HepG2 (cell line): ENCODE measurements at regions not wholly inside any gene's neighbourhood (a gene's known extent, or its start where the extent isn't known, plus 50 kb on each side); places are given as distances from the start of the nearest gene placed in this dataset.

ENCODE experiments used
- ATAC-seq: fragments of 200-7000 bp; cut with Tn5 transposase; 3 replicates; pipeline ENCODE4 v1.9.1; 2020; ENCODE audit warnings: mild to moderate bottlenecking, moderate library complexity
- BruUV-seq: library from RNA; stranded (reverse); fragments of 400-500 nt; replicated peaks from 2 replicates; lab custom pipeline; 2021; lab: Mats Ljungman, UMichigan
- CTCF ChIA-PET: fragments of 300-600 bp; formaldehyde crosslinking; extraction: SDS; loops from one replicate; lab custom pipeline; 2021; ENCODE audit warnings: low total read pairs, inconsistent platforms, low intra/inter-chr PET ratio; lab: Yijun Ruan, JAX
- POLR2A ChIA-PET: fragments of 350-600 bp; sonication (Branson Sonifier 250); formaldehyde crosslinking; loops from one replicate; lab custom pipeline; 2020; ENCODE audit warnings: antibody characterized with exemption, inconsistent platforms; lab: Yijun Ruan, JAX
- DNase-seq: peaks from one replicate; pipeline ENCODE4 v3.0.0-alpha.2; 2015; ENCODE audit warnings: low spot score
- FAIRE-seq: peaks from 3 replicates; lab custom pipeline; 2011; peaks lifted over from hg19 to GRCh38; lab: Jason Lieb, UNC
- H2AFZ ChIP-seq: one replicate; pipeline ENCODE4 v1.6.1; 2011; ENCODE audit warnings: low read length, inconsistent platforms
- H3K27ac ChIP-seq: fragments of 300-600 bp; 3 replicates; pipeline ENCODE4 v1.8.0; 2011; ENCODE audit warnings: mixed run types, mild to moderate bottlenecking, mixed read lengths, low read length, inconsistent platforms; ENCODE audit not compliant: insufficient read depth; ENCODE audit errors: extremely low read length
- H3K27me3 ChIP-seq, 2 experiments: fragments of 200-600 bp in 1 of 2; 2 replicates in 1 of 2; 3 replicates in 1 of 2; pipeline versions ENCODE4 v1.6.0 to v1.8.0; 2011; ENCODE audit warnings: low read length in 2 of 2, mild to moderate bottlenecking in 2 of 2, moderate library complexity in 2 of 2, inconsistent platforms in 1 of 2; ENCODE audit not compliant: insufficient read depth in 2 of 2, control insufficient read depth in 1 of 2
- H3K36me3 ChIP-seq, 2 experiments: fragments of 200-600 bp in 1 of 2; replicated peaks in 1 of 2; 2 replicates in 1 of 2; 3 replicates in 1 of 2; pipeline versions ENCODE4 v1.5.1 to v1.8.0; 2011; ENCODE audit warnings: low read length in 2 of 2, inconsistent platforms in 1 of 2; ENCODE audit not compliant: insufficient read depth in 2 of 2, control insufficient read depth in 1 of 2
- H3K4me1 ChIP-seq: 2 replicates; pipeline ENCODE4 v1.5.1; 2012; ENCODE audit warnings: low read length, inconsistent platforms; ENCODE audit not compliant: insufficient read depth
- H3K4me2 ChIP-seq: 2 replicates; pipeline ENCODE4 v1.6.0; 2011; ENCODE audit warnings: low read depth, low read length, inconsistent platforms
- H3K4me3 ChIP-seq, 3 experiments: fragments of 200-600 bp in 1 of 3; sonication (generic), shearing (Covaris generic) in 1 of 3; replicated peaks in 1 of 3; 2 replicates each; pipeline ENCODE4 v1.5.1; 2011 to 2016; ENCODE audit warnings: low read length in 3 of 3, inconsistent platforms in 2 of 3, low read depth in 2 of 3, mild to moderate bottlenecking in 2 of 3, control low read depth in 1 of 3, mixed read lengths in 1 of 3; ENCODE audit not compliant: insufficient read depth in 1 of 3
- H3K79me2 ChIP-seq: one replicate; pipeline ENCODE4 v1.6.1; 2011; ENCODE audit warnings: low read length, inconsistent platforms; ENCODE audit not compliant: insufficient read depth
- H3K9ac ChIP-seq: 2 replicates; pipeline ENCODE4 v1.6.0; 2011; ENCODE audit warnings: mild to moderate bottlenecking, low read depth, low read length, inconsistent platforms; ENCODE audit not compliant: insufficient read depth
- H3K9me3 ChIP-seq: 2 replicates; pipeline ENCODE4 v1.5.1; 2012; ENCODE audit warnings: mild to moderate bottlenecking, low read length
- H4K20me1 ChIP-seq: 2 replicates; pipeline ENCODE4 v1.6.0; 2011; ENCODE audit warnings: inconsistent platforms, mild to moderate bottlenecking, low read length, moderate library complexity; ENCODE audit not compliant: insufficient read depth
- HNF4A ChIP-seq: sonication (generic); formaldehyde crosslinking; IDR thresholded peaks from 2 replicates; pipeline ENCODE4 v1.4.0; 2020; ENCODE audit warnings: missing genetic modification reagents
- IKZF4 ChIP-seq: sonication (generic); formaldehyde crosslinking; IDR thresholded peaks from 2 replicates; pipeline ENCODE4 v1.5.1; 2020; ENCODE audit warnings: borderline replicate concordance, mild to moderate bottlenecking, low read depth, missing genetic modification reagents; ENCODE audit errors: not compliant biosample characterization
- RFXAP ChIP-seq: sonication (generic); formaldehyde crosslinking; IDR thresholded peaks from 2 replicates; pipeline ENCODE4 v1.4.0; 2020; ENCODE audit warnings: missing genetic modification reagents, borderline replicate concordance
- SP140L ChIP-seq: sonication (generic); formaldehyde crosslinking; IDR thresholded peaks from 2 replicates; pipeline ENCODE4 v1.4.0; 2020; ENCODE audit warnings: missing genetic modification reagents, borderline replicate concordance
- WIZ ChIP-seq: sonication (generic); formaldehyde crosslinking; IDR thresholded peaks from 2 replicates; pipeline ENCODE4 v1.5.1; 2020; ENCODE audit warnings: mild to moderate bottlenecking, missing genetic modification reagents
- YEATS2 ChIP-seq: sonication (generic); formaldehyde crosslinking; IDR thresholded peaks from 2 replicates; pipeline ENCODE4 v1.4.0; 2020; ENCODE audit warnings: missing genetic modification reagents, borderline replicate concordance
- ZNF138 ChIP-seq: sonication (generic); formaldehyde crosslinking; IDR thresholded peaks from 2 replicates; pipeline ENCODE4 v1.5.0; 2020; ENCODE audit warnings: mild to moderate bottlenecking, low read depth, missing genetic modification reagents
- WGBS: methylation state at CpG from one replicate; pipeline ENCODE4 v1.1.6; 2017; ENCODE audit warnings: low lambda C conversion rate; 5-methylcytosine and 5-hydroxymethylcytosine counted together
- in situ Hi-C: cut with HindIII; loops from 2 replicates; pipeline ENCODE4 v1.10.0; 2017; ENCODE audit warnings: low pct_unique_long_range_greater_than_20kb; ENCODE audit not compliant: extremely low pct_ligation_motif_present
- intact Hi-C: fragments of 100-400 bp; cut with micrococcal nuclease; formaldehyde crosslinking; loops from one replicate; pipeline ENCODE4 v1.10.0; 2022; ENCODE audit not compliant: unreplicated experiment
- TF ChIP-seq, protein P1 (sequence below): sonication (generic); formaldehyde crosslinking; IDR thresholded peaks from 2 replicates; pipeline ENCODE4 v1.4.0; 2020; ENCODE audit warnings: mild to moderate bottlenecking, missing genetic modification reagents
- TF ChIP-seq, protein P2 (sequence below): fragments of 450-650 bp; IDR thresholded peaks from 2 replicates; pipeline ENCODE4 v1.6.1; 2017
- TF ChIP-seq, protein P3 (sequence below): sonication (generic); formaldehyde crosslinking; IDR thresholded peaks from 2 replicates; pipeline ENCODE4 v1.5.1; 2020; ENCODE audit warnings: missing genetic modification reagents, mild to moderate bottlenecking, borderline replicate concordance

DNA sequence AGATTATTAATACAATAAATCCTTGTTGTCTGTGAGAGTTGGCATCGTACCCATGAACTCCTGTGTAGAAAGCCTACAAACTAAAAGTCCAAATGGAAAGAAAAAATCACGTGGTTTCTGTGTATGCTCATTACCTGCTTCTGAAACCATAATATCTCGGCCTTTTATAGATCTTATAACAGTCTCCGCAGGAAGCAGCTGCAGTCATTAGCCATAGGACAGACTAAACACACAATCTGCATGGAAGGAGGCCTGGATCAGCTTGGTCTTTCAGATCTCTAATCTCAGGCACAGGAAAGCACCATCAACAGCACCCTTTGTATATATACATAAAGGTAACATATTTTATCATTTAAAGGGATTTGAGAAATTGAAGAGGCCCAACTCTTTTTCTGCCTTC is 508.9 kb upstream of the TCF4 start:
- WGBS: 2% methylated on average over 4 of the region's 4 CpGs
- CTCF ChIA-PET: no interaction called here
- H3K9me3 ChIP-seq: peaks cover 97% of the 10 kb centered on the region
- intact Hi-C loops: no loop called here
- H3K4me1 ChIP-seq: no peaks in the 10 kb centered on the region
- in situ Hi-C loops: no loop called here
- no peak overlapping the region for H2AFZ ChIP-seq
- no peak overlapping the region for H3K27ac ChIP-seq
- no peak for ATAC-seq
- H3K27me3 ChIP-seq: no peaks in the 10 kb centered on the region; a peak in 1 of 5 replicates
- H3K79me2 ChIP-seq: no peaks in the 10 kb centered on the region
- POLR2A ChIA-PET: no interaction called here
- H3K4me2 ChIP-seq: no peak overlapping the region
- TF ChIP-seq WIZ (CRISPR knock-in tag) (no peak), SP140L (CRISPR knock-in tag) (no peak), RFXAP (no peak), YEATS2 (CRISPR knock-in tag) (no peak), IKZF4 (no peak), HNF4A (CRISPR knock-in tag) (no peak), ZNF138 (CRISPR knock-in tag) (no peak)
- TF ChIP-seq, protein P1, sequence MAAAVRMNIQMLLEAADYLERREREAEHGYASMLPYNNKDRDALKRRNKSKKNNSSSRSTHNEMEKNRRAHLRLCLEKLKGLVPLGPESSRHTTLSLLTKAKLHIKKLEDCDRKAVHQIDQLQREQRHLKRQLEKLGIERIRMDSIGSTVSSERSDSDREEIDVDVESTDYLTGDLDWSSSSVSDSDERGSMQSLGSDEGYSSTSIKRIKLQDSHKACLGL: no peak
- TF ChIP-seq, protein P2, sequence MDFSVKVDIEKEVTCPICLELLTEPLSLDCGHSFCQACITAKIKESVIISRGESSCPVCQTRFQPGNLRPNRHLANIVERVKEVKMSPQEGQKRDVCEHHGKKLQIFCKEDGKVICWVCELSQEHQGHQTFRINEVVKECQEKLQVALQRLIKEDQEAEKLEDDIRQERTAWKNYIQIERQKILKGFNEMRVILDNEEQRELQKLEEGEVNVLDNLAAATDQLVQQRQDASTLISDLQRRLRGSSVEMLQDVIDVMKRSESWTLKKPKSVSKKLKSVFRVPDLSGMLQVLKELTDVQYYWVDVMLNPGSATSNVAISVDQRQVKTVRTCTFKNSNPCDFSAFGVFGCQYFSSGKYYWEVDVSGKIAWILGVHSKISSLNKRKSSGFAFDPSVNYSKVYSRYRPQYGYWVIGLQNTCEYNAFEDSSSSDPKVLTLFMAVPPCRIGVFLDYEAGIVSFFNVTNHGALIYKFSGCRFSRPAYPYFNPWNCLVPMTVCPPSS: no peak
- TF ChIP-seq, protein P3, sequence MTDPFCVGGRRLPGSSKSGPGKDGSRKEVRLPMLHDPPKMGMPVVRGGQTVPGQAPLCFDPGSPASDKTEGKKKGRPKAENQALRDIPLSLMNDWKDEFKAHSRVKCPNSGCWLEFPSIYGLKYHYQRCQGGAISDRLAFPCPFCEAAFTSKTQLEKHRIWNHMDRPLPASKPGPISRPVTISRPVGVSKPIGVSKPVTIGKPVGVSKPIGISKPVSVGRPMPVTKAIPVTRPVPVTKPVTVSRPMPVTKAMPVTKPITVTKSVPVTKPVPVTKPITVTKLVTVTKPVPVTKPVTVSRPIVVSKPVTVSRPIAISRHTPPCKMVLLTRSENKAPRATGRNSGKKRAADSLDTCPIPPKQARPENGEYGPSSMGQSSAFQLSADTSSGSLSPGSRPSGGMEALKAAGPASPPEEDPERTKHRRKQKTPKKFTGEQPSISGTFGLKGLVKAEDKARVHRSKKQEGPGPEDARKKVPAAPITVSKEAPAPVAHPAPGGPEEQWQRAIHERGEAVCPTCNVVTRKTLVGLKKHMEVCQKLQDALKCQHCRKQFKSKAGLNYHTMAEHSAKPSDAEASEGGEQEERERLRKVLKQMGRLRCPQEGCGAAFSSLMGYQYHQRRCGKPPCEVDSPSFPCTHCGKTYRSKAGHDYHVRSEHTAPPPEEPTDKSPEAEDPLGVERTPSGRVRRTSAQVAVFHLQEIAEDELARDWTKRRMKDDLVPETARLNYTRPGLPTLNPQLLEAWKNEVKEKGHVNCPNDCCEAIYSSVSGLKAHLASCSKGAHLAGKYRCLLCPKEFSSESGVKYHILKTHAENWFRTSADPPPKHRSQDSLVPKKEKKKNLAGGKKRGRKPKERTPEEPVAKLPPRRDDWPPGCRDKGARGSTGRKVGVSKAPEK (CRISPR knock-in tag): no peak
- TF ChIP-seq, all 625 proteins: peak for 0
- Histone ChIP-seq H3K4me3 (no peak overlapping the region), H4K20me1 (no peaks in the 10 kb centered on the region), H3K36me3 (no peaks in the 10 kb centered on the region), H3K9ac (no peak overlapping the region)
- FAIRE-seq (no peak), DNase-seq (no peak)
- BruUV-seq: no TSS peak
